MM.1S (cell line): ENCODE measurements at regions not wholly inside any gene's neighbourhood (a gene's known extent, or its start where the extent isn't known, plus 50 kb on each side); places are given as distances from the start of the nearest gene placed in this dataset.
A peak's percentile ranks its signal among the peaks of the same experiment; 100 is the strongest.

Experiments used
- DNase-seq: peaks from one replicate; pipeline ENCODE4 v3.0.0-alpha.2; 2015
- H2AFZ ChIP-seq: fragments of 300-600 bp; sonication (generic); 2 replicates; pipeline ENCODE4 v1.6.0; 2016; ENCODE audit warnings: antibody characterized with exemption, low read length
- H3F3A ChIP-seq: fragments of 300-600 bp; sonication (generic); 2 replicates; pipeline ENCODE4 v1.6.1; 2016; ENCODE audit warnings: mild to moderate bottlenecking, antibody characterized with exemption, low read length, moderate library complexity, mixed read lengths; ENCODE audit not compliant: insufficient read depth
- H3K27ac ChIP-seq: fragments of 300-600 bp; sonication (generic); 2 replicates; pipeline ENCODE4 v1.5.1; 2016; ENCODE audit warnings: mild to moderate bottlenecking, low read length
- H3K27me3 ChIP-seq: fragments of 300-600 bp; sonication (generic); replicated peaks from 2 replicates; pipeline ENCODE4 v1.6.0; 2016; ENCODE audit warnings: low read length; ENCODE audit not compliant: insufficient read depth
- H3K36me3 ChIP-seq: fragments of 300-600 bp; sonication (generic); replicated peaks from 2 replicates; pipeline ENCODE4 v1.6.1; 2016; ENCODE audit warnings: mild to moderate bottlenecking, low read length, mixed read lengths; ENCODE audit not compliant: insufficient read depth
- H3K4me1 ChIP-seq: fragments of 300-600 bp; sonication (generic); 2 replicates; pipeline ENCODE4 v1.6.1; 2016; ENCODE audit warnings: low read length, mixed read lengths
- H3K4me2 ChIP-seq: fragments of 300-600 bp; sonication (generic); 2 replicates; pipeline ENCODE4 v1.6.0; 2016; ENCODE audit warnings: low read depth, low read length
- H3K4me3 ChIP-seq: fragments of 300-600 bp; sonication (generic); 2 replicates; pipeline ENCODE4 v1.5.1; 2016; ENCODE audit warnings: low read length, mixed read lengths
- H3K79me2 ChIP-seq: fragments of 300-600 bp; sonication (generic); 2 replicates; pipeline ENCODE4 v1.6.1; 2016; ENCODE audit warnings: mixed run types, low read length, mixed read lengths
- H3K9ac ChIP-seq: fragments of 300-600 bp; sonication (generic); 2 replicates; pipeline ENCODE4 v1.6.1; 2016; ENCODE audit warnings: low read length, mixed read lengths
- H3K9me2 ChIP-seq: fragments of 300-600 bp; sonication (generic); replicated peaks from 2 replicates; pipeline ENCODE4 v1.6.1; 2016; ENCODE audit warnings: mild to moderate bottlenecking, low read length, mixed read lengths; ENCODE audit not compliant: insufficient read depth
- H3K9me3 ChIP-seq: fragments of 300-600 bp; sonication (generic); replicated peaks from 2 replicates; pipeline ENCODE4 v1.6.1; 2016; ENCODE audit warnings: mild to moderate bottlenecking, low read length, mixed read lengths; ENCODE audit not compliant: insufficient read depth
- H4K20me1 ChIP-seq: fragments of 300-600 bp; sonication (generic); 2 replicates; pipeline ENCODE4 v1.6.1; 2016; ENCODE audit warnings: mild to moderate bottlenecking, low read length, moderate library complexity, mixed read lengths; ENCODE audit not compliant: insufficient read depth
- EZH2 ChIP-seq: fragments of 300-600 bp; sonication (generic); optimal IDR thresholded peaks from 2 replicates; pipeline ENCODE3; 2017; ENCODE audit warnings: low read depth, mild to moderate bottlenecking, antibody characterized with exemption, low read length, mixed read lengths
- EZH2phosphoT487 ChIP-seq: fragments of 300-600 bp; sonication (generic); IDR thresholded peaks from 2 replicates; pipeline ENCODE4 v1.6.1; 2018; ENCODE audit warnings: antibody characterized with exemption, low read length
- TF ChIP-seq, protein P1 (sequence below): fragments of 300-600 bp; sonication (generic); IDR thresholded peaks from 2 replicates; pipeline ENCODE4 v1.5.1; 2016; ENCODE audit warnings: antibody characterized with exemption, low read length, mixed read lengths

DNA sequence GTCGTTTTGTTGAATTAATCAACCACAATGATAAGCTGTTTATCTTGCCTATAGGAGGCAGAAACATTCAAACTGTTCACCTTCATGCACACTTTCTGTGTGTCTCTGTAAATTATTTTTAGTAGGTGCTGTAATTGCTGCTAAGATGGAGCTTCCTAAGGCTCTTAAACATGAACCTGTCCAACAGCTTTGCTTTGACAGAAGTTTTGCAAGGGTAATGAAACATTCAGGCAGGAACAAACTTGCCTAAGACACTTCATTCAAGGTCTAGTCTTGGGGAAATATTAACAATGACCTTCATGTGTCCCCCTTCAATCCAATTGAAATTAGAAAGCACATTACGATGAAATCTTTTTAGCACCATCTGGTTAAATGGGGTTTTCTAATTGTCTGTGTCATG lies 156.1 kb downstream of the DIPK2A start:
- H3K4me2 ChIP-seq, result peak overlapping the region; percentile 57
- DNase-seq, result peak; percentile 22
- H3K9me3 ChIP-seq, result no peaks in the 10 kb centered on the region
- H3K4me3 ChIP-seq, result peak overlapping the region; percentile 43
- TF ChIP-seq EZH2, result no peak
- no peak for TF ChIP-seq EZH2phosphoT487
- TF ChIP-seq, protein P1, sequence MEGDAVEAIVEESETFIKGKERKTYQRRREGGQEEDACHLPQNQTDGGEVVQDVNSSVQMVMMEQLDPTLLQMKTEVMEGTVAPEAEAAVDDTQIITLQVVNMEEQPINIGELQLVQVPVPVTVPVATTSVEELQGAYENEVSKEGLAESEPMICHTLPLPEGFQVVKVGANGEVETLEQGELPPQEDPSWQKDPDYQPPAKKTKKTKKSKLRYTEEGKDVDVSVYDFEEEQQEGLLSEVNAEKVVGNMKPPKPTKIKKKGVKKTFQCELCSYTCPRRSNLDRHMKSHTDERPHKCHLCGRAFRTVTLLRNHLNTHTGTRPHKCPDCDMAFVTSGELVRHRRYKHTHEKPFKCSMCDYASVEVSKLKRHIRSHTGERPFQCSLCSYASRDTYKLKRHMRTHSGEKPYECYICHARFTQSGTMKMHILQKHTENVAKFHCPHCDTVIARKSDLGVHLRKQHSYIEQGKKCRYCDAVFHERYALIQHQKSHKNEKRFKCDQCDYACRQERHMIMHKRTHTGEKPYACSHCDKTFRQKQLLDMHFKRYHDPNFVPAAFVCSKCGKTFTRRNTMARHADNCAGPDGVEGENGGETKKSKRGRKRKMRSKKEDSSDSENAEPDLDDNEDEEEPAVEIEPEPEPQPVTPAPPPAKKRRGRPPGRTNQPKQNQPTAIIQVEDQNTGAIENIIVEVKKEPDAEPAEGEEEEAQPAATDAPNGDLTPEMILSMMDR, result no peak
- no peaks in the 10 kb centered on the region for H3K27me3 ChIP-seq
- H3K27ac ChIP-seq, result peak overlapping the region; percentile 74
- no peaks in the 10 kb centered on the region for H3K79me2 ChIP-seq
- no peaks in the 10 kb centered on the region for H3K36me3 ChIP-seq
- peak overlapping the region; percentile 43 for H3K9ac ChIP-seq
- no peaks in the 10 kb centered on the region for H4K20me1 ChIP-seq
- H3F3A ChIP-seq, result peaks cover 8% of the 10 kb centered on the region; the same call in 1 of the 2 replicates
- peaks cover 8% of the 10 kb centered on the region for H3K4me1 ChIP-seq
- peak overlapping the region; percentile 80 for H2AFZ ChIP-seq
- H3K9me2 ChIP-seq, result no peaks in the 10 kb centered on the region

DNA sequence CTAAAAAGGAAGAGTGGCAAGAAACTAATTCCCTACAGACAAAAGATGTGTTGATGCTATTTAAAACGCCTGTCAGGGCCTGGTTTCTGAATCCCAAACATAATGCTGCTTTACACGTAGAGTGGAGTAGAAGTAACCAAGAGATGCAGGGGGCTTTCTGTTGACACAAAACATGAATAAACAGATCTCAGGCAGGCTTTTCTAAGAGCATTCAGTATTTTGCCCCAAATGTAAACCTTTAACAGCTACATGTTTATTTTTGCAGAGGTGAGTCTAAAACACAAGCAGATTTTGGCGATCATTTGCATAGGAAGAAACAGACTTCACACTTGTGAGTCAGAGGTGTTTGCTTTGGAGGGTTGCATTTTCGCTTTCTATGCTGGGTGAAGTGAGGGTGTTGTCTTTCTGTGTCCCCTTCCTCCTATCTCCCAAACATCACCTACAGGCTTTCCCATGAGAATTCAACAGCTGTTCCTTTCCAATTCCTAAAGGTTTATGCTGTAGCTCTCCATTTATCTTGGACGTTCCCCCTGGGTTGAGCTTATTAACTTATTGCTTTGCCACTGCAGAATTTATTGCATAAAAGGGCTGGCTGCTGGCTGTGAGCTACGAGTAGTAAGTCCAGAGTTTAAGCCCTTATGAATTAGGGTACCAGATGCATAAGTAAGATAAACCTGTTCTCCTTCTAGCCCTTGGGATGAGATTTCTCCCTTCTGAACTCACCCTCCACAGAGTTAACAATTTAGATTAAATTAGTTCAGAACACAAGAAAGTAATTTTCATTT lies 156.7 kb downstream of the DIPK2A start:
- Histone ChIP-seq H4K20me1 (no peaks in the 10 kb centered on the region), H3K4me2 (peak overlapping the region; percentile 57), H3K9me2 (no peaks in the 10 kb centered on the region), H3K4me3 (peak overlapping the region; percentile 43), H3F3A (peaks cover 8% of the 10 kb centered on the region; the same call in 1 of the 2 replicates), H3K9ac (peak overlapping the region; percentile 43), H3K9me3 (no peaks in the 10 kb centered on the region), H3K27me3 (no peaks in the 10 kb centered on the region), H3K27ac (peak overlapping the region; percentile 74), H3K79me2 (no peaks in the 10 kb centered on the region), H2AFZ (peak overlapping the region; percentile 80), H3K36me3 (no peaks in the 10 kb centered on the region), H3K4me1 (peaks cover 8% of the 10 kb centered on the region)
- peak; percentile 76 for DNase-seq
- no peak for TF ChIP-seq EZH2phosphoT487
- TF ChIP-seq EZH2, result no peak
- TF ChIP-seq, protein P1, result no peak

DNA sequence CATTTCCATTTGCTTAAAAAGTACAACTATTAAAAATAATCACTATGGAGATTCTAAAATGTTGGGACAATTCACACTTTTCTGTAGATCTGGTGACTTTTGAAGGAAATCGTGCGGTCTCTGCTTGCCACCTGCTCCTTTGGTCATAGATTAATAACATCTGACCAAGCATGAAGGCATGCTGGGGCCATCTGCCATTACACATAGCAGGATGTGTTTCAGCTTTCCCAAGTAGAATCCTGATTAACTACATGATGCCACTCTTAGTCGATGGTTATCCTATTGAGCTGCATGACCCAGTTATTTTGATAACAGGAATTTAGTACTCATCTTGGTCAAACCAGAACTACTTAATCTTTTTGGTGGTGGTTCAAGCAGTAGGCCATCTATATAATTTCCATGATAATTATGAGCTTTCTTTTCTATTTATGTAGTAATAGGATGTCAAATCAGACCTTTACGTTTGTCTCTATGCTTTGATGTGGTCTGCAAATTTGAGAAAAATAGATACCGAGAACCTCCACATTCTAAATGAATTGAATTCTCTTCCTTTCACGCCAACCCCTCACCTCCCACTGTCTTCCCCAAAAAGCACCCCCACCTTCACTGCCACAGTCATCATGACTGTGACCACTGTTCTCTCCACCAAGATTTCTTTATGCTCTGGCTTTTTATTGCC lies 158.1 kb downstream of the DIPK2A start:
- peaks cover 8% of the 10 kb centered on the region for H3K4me1 ChIP-seq
- H3K4me3 ChIP-seq, result no peak overlapping the region
- no peaks in the 10 kb centered on the region for H3K9me2 ChIP-seq

More for the DNA sequence above, 158.1 kb downstream of the DIPK2A start:
- Histone ChIP-seq H3K9ac (no peak overlapping the region), H3K36me3 (no peaks in the 10 kb centered on the region), H3K9me3 (no peaks in the 10 kb centered on the region), H2AFZ (no peak overlapping the region), H4K20me1 (no peaks in the 10 kb centered on the region), H3K79me2 (no peaks in the 10 kb centered on the region), H3K4me2 (no peak overlapping the region), H3K27me3 (no peaks in the 10 kb centered on the region), H3F3A (peaks cover 8% of the 10 kb centered on the region; the same call in 1 of the 2 replicates), H3K27ac (no peak overlapping the region)
- DNase-seq, result no peak
- TF ChIP-seq EZH2phosphoT487, result no peak
- TF ChIP-seq EZH2, result no peak
- TF ChIP-seq, protein P1, result no peak
